Nephron progenitor cell (in vitro differentiated cells): ENCODE measurements at regions not wholly inside any gene's neighbourhood (a gene's known extent, or its start where the extent isn't known, plus 50 kb on each side); places are given as distances from the start of the nearest gene placed in this dataset.
"Not testable (repeated sequence)": the region's sequence is repeated elsewhere in the genome, so short reads cannot be mapped to it uniquely, and the experiment has no call there.

Experiments used
- DNase-seq: peaks from one replicate; pipeline ENCODE4 v3.0.0; 2021
- H3K27ac Mint-ChIP-seq: 2 replicates; pipeline ENCODE4 v1.8.0; 2021; ENCODE audit warnings: mild to moderate bottlenecking, moderate library complexity, mixed read lengths
- H3K27me3 Mint-ChIP-seq: 2 replicates; pipeline ENCODE4 v1.8.0; 2021; ENCODE audit warnings: mild to moderate bottlenecking, low read depth, mixed read lengths; ENCODE audit not compliant: poor library complexity
- H3K36me3 Mint-ChIP-seq: 2 replicates; pipeline ENCODE4 v1.8.0; 2021; ENCODE audit warnings: low read depth, mixed read lengths
- H3K4me1 Mint-ChIP-seq: 2 replicates; pipeline ENCODE4 v1.8.0; 2021; ENCODE audit warnings: mixed read lengths
- H3K4me3 Mint-ChIP-seq: 2 replicates; pipeline ENCODE4 v1.8.0; 2021; ENCODE audit warnings: mild to moderate bottlenecking, moderate library complexity, mixed read lengths
- H3K9me3 Mint-ChIP-seq: 2 replicates; pipeline ENCODE4 v1.8.0; 2021; ENCODE audit warnings: mild to moderate bottlenecking, moderate library complexity, mixed read lengths
- CTCF ChIP-seq: fragments of 200-600 bp; sonication (generic); IDR thresholded peaks from 2 replicates; pipeline ENCODE4 v1.5.0; 2021; ENCODE audit warnings: antibody characterized with exemption

- no peak overlapping the region for H3K4me3 Mint-ChIP-seq
- DNase-seq: no peak
- peaks cover 9% of the 10 kb centered on the region for H3K27me3 Mint-ChIP-seq
- H3K9me3 Mint-ChIP-seq: peaks cover 3% of the 10 kb centered on the region
- H3K36me3 Mint-ChIP-seq: no peaks in the 10 kb centered on the region
- no peak overlapping the region for H3K27ac Mint-ChIP-seq
- no peak for TF ChIP-seq CTCF
- H3K4me1 Mint-ChIP-seq: peaks cover 30% of the 10 kb centered on the region
Measured at GRCh38 chr12:107378609-107379008, 285.3 kb upstream of the CRY1 start.

- peaks cover 23% of the 10 kb centered on the region for H3K4me1 Mint-ChIP-seq
- H3K27ac Mint-ChIP-seq, DNase-seq, H3K27me3 Mint-ChIP-seq, H3K9me3 Mint-ChIP-seq, H3K4me3 Mint-ChIP-seq, H3K36me3 Mint-ChIP-seq: not testable (repeated sequence)
Measured at GRCh38 chr12:107379142-107379851, 285.9 kb upstream of the CRY1 start.

- no peak for TF ChIP-seq CTCF
- peaks cover 16% of the 10 kb centered on the region for H3K4me1 Mint-ChIP-seq
- H3K27ac Mint-ChIP-seq: no peak overlapping the region
- H3K36me3 Mint-ChIP-seq: no peaks in the 10 kb centered on the region
- DNase-seq: no peak
- peaks cover 3% of the 10 kb centered on the region for H3K9me3 Mint-ChIP-seq
- peaks cover 13% of the 10 kb centered on the region for H3K27me3 Mint-ChIP-seq
- H3K4me3 Mint-ChIP-seq: no peak overlapping the region
Measured at GRCh38 chr12:107379852-107380567, 286.7 kb upstream of the CRY1 start.

- no peak for DNase-seq
- H3K9me3 Mint-ChIP-seq: peaks cover 13% of the 10 kb centered on the region
- peaks cover 13% of the 10 kb centered on the region for H3K4me1 Mint-ChIP-seq
- no peak for TF ChIP-seq CTCF
- no peak overlapping the region for H3K27ac Mint-ChIP-seq
- H3K36me3 Mint-ChIP-seq: peaks cover 1% of the 10 kb centered on the region
- peaks cover 16% of the 10 kb centered on the region for H3K27me3 Mint-ChIP-seq
- H3K4me3 Mint-ChIP-seq: no peak overlapping the region
Measured at GRCh38 chr12:107384645-107385044, 291.3 kb upstream of the CRY1 start.

- Mint-ChIP-seq H3K27me3 (peaks cover 18% of the 10 kb centered on the region), H3K4me1 (peaks cover 6% of the 10 kb centered on the region), H3K4me3 (no peak overlapping the region), H3K36me3 (peaks cover 5% of the 10 kb centered on the region), H3K9me3 (peaks cover 16% of the 10 kb centered on the region), H3K27ac (no peak overlapping the region)
- no peak for TF ChIP-seq CTCF
- DNase-seq: no peak
Measured at GRCh38 chr12:107385509-107385908, 292.2 kb upstream of the CRY1 start.

- Mint-ChIP-seq H3K27me3 (peaks cover 18% of the 10 kb centered on the region), H3K4me1 (peaks cover 6% of the 10 kb centered on the region), H3K4me3 (no peak overlapping the region), H3K36me3 (peaks cover 5% of the 10 kb centered on the region), H3K9me3 (peaks cover 16% of the 10 kb centered on the region), H3K27ac (peak overlapping the region; percentile 31)
- no peak for TF ChIP-seq CTCF
- no peak for DNase-seq
Measured at GRCh38 chr12:107386569-107386968, 293.2 kb upstream of the CRY1 start.
